HG02943 (cell line): ENCODE measurements at regions not wholly inside any gene's neighbourhood (a gene's known extent, or its start where the extent isn't known, plus 50 kb on each side); places are given as distances from the start of the nearest gene placed in this dataset.
"Not testable (repeated sequence)": the region's sequence is repeated elsewhere in the genome, so short reads cannot be mapped to it uniquely, and the experiment has no call there.

Experiments used
- ATAC-seq: cut with Tn5 transposase; IDR thresholded peaks from one replicate; pipeline ENCODE4 v1.9.1; 2021; ENCODE audit warnings: mild to moderate bottlenecking, low read depth, moderate library complexity; ENCODE audit not compliant: unreplicated experiment

DNA sequence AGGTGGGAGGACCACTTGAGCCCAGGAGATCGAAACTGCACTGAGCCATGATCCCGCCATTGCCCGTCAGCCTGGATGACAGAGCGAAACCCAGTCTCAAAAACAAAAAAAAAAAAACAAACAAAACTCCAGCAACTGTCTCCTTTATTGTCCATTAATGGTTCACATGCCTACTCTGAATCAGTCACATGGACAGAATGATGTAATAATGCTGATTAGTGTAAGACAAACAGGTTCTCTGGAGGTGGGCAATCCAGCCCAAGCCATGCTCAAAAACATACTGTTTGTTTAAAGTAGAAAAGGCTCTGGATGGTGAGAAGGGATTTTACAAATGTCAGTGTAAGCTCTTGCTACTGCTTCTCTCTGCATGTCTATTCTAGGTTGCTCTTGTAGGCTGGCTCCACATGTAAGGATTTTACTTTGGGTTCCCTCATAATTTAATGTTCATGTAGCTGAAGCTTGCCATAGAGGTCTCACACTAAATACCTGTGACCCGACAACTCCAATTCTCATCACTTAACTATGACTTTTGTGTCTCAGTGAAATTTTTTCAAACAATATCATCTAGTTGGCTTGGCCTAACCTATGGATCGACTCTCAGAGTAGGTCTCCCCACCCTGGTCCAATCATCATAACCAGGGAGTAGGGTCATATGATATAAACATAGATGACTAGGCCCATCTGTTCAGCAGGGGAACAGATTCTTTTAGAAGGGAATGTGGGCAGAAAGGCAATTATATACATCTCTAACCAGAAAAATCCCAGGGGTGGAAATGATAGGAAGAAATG lies 83.9 kb upstream of the SLC39A10 start:
- ATAC-seq = no peak

DNA sequence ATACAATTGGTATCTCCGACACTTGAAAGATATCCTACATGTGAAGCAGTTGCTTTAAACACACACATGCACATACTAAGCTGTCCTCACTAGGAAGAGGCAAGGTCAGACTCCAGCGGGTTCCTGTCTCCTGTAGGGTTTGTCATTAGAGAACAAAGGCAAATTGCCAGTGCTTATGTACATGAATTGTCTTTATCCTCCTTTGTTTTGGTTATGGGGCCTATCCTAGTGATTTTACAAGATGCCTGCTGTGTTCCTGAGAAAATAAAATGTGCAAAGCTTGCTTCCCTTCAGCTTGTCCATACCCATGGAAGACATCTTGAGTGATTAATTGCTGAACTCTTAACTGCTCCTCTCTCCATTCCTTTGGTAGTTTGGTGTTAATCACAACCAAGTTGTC lies 86.7 kb upstream of the SLC39A10 start:
- ATAC-seq = no peak

DNA sequence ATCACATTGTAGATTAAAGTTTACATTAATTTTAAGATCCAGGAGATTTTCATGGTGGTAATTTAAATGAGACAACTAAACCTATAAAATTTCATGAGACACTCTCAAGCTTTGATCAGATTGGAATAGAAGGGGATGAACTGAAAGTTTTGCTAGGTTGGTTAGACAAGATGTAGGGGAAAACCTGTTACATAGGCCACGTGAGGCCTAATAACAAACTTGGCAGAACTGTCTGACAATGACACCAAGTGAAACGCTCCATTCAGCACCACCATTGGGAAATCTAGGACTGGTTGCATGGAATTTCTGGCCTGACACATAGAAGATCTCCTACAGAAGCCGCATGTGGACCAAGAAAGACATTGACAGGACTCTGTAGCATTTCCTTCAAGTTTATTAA lies 87.8 kb upstream of the SLC39A10 start:
- no peak for ATAC-seq

DNA sequence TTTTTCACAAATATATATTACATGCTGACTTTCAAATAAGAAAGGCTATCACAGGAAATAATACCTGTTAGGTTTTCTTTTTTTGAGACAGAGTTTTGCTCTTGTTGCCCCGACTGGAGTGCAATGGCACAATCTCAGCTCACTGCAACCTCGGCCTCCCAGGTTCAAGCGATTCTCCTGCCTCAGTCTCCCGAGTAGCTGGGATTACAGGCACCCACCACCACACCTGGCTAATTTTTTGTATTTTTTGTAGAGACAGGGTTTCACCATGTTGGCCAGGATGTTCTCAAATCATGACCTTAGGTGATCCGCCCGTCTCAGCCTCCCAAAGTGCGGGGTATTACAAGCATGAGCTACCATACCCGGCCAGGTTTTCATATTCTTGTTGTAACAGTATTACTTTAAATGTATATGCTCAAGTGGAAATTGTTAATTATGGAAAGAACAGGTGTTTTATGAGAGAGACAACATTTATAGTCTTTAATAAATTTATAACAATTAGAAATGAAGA lies 92.3 kb upstream of the SLC39A10 start:
- not testable (repeated sequence) for ATAC-seq

DNA sequence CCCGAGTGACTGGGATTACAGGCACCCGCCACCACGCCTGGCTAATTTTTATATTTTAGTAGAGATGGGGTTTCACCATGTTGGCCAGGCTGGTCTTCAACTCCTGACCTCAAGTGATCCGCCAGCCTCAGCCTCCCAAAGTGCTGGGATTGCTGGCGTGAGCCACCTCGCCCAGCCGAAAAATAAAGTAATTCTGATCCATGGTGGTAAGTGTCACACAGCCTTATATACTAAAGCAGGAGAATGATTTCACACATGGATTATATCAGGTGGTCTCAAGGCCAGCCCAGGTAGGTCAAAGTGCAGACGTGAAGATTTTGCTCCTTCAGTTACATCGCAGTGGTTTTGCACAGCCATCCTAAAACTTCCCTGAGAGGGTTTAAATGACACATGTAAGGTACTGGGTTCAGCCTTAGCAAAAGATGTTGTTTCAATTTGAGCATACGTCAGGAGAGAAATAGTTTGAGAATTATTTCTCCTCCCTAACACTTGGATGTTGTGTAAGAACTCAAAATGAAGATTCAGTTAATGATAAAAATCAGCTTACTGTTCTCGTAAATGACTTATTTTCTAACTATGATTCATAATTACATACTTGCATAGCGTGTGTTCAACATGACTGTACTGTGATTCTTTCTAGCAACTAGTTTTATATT lies 93.0 kb upstream of the SLC39A10 start:
- no peak for ATAC-seq

DNA sequence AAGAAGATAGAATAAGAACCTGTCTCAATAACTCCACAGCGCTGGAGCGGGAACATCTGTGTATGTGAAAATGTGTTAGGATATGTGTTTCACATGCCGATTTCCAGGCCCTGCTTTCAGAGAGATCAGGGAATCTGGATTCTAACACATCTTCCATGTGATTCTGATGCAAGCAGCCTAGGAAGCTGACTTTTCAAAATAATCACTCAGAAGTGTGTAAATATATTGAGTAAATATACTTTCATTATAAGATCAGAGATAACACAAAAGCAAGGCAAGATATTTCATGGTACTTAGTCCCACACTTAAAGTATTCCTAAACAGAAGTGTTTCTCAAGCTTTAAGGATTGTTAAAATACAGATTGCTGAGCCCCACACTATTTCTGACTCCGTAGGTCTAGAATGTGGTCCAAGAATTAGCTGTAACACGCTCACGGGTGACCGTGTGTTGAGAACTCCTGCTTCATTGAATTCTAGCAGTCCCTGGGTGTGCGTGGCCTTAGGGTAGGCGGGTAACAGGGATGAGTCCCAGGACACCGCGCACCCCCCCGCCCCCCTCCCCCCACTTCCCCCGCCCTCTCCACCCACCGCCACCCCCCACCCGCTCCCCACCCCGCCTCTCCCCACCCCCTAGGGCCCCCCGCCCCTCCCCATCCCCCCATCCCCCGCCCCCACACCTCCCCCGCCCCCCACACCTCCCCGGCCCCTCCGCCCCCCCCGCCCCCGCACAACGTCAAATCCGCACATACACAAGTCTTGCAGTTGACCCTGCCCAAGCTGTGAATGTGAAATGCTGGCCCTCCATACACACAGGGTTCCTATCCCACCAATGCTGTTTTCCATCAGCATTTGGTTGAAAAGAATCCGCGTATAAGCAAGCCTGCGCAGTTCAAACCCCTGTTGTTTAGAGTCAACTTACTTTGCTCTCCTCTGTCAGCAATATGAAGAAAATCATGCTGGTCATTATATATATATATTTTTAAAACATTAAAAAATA lies 94.2 kb upstream of the SLC39A10 start:
- no peak for ATAC-seq

DNA sequence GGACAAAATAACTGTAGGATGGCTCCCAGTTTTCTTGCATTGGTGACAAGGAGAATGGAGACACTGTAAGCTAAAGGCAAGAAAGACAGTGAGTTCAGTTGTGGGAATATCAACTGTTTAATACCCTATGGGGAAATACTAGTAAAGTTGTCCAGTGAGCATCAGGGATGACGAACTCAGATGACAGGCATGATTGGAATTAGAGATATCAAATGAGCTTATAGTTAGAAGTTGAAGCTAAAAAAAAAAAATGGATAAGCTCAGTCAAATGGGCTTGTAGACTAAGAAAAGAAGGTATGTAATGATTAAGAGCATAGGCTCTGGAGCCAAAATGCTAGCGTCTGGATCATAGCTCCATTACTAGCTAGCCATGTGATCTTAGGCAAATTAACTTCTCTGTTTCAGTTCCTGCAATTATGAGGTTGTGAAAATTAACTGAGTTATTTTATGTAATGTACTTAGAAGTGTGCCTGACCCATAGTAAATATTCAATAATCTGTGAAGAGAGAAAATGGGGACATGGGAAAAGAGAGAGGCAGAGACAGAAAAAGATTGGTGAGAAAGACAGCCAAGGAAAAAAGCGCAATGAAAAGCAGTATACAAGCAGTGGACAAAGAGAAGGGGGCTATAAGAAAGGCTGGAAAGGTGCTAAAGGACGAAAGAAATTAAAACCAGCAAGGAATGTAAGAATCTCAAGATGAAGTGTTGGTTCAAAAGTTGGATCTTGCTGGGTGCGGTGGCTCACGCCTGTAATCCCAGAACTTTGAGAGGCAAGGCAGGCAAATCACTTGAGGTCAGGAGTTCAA lies 95.7 kb upstream of the SLC39A10 start:
- peak; percentile 46 for ATAC-seq

DNA sequence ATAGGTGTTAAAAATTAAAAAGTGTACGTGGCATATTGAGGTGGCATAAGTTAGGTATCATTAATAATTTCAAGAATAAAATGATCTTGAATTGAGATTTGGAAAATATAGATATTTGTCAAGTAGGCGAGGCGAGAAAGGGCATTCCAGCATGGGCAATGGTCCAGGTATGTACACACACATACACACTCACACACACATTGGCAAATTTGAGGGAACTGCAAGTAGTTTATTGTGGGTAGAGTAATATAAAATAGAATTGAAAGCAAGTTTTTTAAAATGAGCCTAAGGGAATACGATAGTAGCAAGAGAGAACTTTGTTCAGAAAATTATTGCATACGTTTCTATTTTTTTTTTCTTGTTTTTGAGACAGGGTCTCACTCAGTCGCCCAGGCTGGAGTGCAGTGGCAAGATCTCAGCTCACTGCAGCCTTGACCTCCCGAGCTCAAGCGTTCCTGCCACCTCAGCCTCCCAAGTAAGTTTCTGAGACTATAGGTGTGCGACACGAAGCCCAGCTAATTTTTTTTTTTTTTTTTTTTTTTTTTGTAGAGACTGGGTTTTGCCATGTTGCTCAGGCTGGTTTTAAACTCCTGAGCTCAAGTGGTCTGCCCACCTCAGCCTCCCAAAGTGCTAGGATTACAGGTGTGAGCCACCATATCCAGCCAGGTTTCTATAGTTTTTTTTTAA lies 96.7 kb upstream of the SLC39A10 start:
- ATAC-seq = no peak

DNA sequence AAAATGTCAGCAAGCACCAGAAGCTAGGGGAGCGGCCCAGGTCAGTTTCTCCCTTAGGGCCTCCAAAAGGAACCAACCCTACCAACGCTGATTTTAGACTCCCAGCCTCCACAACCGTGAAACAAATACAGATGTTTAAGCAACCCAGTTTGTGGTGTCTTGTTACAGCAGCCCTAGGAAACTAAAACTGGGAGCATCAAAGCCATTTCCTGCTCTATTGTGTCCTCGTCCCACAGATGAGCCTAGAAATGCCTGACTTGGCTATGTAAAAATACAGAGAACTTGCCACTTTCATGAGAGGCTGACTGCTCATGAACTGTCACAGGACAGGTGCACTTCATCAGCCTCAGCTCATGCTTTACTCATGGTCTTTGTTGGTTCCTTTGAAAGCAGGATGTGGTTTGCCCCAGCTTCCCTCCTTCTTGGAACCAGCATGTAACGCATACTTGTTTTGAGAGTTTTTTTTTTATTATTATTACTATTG lies 97.6 kb upstream of the SLC39A10 start:
- ATAC-seq = peak; percentile 78

DNA sequence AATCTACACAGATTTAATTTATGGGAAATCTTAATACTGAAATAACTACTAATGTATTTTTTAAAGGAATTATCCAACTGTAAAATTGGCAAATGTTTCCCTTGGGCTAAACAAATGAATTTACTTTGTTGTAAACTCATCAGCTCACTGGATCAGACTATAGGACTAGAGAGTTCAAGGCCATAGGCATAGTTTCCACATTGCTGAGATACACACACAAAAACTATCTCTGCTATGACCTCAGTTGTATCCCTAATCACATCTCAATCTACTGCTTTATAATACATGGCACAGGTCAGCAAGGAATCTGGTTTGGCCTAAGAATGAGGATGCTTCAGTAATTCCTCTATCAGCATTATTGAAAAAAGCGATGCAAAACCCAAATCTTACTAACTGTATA lies 101.1 kb upstream of the SLC39A10 start:
- ATAC-seq = no peak

DNA sequence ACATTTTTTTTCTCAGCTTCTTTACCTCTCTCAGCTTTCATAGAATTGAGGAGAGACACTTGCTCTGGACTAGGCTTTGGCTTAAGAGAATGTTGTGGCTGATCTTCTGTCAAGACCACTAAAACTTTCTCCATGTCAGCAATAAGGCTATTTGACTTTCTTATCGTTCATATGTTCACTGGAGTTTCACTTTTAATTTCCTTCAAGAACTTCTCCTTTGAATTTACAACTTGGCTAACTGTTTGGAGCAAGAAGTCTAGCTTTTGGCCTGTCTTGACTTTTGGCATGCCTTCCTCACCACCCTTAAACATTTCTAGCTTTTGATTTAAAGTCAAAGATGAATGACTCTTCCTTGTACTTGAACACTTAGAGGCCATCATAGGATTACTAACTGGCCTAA lies 104.4 kb upstream of the SLC39A10 start:
- ATAC-seq = no peak

DNA sequence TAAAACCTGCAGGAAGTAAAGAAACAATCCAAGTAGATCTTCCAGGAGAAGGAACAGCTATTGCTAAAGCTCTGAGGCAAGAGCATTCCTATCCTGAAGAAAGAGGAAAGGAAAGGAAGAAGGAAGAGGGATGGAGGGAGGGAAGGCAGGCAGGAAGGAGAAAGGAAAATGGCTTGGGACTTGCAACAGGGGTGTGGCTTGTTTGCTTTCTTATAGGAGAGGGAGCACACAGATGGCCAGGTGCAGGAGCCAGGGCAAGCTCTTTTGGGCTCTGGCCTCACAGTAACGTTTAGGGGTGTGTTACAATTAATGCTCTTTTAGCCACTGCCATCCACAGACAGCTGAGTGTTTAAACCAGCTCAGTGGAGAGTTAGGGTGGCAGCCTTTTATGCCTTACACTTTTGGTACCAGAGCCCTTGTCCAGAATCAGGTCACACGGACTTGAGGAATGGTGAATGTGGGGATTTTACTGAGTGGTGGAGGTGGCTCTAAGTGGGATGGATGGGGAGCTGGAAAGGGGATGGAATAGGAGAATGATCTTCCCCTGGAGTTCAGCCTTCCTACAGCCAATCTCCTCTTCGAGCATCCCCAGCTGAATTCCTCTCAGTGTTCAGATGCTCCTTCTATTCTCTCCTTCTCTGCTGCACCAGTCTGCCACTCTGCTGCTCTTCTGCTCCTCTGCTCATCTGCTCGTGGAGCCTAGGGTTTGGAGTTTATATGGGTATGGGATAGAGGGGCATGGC lies 108.7 kb upstream of the SLC39A10 start:
- ATAC-seq = no peak

DNA sequence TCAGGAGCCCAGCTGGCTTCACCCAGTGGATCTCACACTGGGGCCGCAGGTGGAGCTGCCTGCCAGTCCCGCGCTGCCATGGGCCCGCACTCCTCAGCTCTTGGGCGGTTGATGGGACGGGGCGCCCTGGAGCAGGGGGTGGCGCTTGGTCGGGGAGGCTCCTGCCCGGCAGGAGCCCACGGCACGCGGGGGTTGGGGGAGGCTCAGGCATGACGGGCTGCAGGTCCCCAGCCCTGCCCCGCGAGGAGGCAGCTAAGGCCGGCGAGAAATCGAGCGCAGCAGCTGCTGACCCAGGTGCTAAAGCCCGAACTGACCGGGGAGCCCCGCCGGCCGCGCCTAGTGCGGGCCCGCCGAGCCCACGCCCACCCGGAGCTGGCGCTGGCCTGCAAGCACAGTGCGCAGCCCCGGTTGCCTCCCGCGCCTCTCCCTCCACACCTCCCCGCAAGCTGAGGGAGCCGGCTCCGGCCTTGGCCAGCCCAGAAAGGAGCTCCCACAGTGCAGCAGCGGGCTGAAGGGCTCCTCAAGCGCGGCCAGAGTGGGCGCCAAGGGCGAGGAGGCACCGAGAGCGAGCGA lies 109.7 kb upstream of the SLC39A10 start:
- ATAC-seq = not testable (repeated sequence)

DNA sequence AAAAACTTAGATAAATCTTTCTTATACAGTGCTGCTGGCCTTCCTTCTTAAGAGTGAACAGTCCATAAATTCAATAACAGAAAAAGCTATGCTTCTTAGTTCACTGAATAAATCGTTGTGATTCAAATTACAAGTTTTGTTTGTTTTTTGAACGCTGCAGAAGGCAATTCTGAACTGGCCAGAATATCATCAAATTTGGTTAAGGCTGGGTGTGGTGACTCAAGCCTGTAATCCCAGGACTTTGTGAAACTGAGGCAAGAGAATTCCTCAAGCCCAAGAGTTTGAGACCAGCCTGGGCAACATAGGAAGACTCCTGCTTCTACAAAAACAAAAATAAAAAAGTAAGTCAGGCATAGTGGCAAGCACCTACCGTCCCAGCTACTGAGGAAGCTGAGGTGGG lies 111.2 kb upstream of the SLC39A10 start:
- ATAC-seq = no peak

DNA sequence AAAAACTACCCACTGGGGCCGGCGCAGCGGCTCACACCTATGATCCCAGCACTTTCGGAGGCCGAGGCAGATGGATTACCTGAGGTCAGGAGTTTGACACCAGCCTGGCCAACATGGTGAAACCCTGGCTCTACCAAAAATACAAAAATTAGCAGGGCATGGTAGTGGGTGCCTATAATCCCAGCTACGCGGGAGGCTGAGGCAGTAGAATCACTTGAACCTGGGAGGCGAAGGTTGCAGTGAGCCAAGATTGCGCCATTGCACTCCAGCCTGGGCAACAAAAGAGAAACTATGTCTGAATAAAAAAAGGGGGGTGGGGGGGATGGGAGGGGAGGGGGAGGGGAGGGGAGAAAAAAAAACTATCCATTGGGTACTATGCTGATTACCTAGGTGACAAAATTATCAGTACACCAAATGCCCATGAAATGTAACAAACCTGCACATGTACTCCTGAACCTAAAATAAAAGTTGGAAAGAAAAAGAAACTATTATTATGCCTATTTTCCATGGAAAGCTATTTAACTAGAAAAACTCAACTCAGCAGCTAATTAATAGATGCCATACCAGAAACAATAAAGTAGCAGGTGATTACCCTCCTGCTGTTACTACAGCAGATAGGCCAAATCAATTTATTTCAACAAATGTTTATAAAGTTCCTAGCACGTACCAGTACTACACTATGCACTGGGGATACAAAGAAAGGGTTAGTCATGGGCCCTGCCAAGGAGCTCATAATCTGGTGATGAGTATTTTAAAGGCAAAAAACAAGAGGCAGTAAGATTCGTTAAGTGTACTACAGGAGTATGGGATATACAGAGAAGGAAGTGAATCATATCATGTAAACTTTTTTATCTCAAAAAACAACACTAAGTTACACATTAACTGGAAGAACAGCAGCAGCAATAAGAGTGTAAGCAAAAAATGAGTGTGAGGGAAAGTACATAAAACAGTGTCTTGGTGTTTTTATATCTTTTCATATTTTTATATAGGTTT lies 112.8 kb upstream of the SLC39A10 start:
- peak; percentile 98 for ATAC-seq

DNA sequence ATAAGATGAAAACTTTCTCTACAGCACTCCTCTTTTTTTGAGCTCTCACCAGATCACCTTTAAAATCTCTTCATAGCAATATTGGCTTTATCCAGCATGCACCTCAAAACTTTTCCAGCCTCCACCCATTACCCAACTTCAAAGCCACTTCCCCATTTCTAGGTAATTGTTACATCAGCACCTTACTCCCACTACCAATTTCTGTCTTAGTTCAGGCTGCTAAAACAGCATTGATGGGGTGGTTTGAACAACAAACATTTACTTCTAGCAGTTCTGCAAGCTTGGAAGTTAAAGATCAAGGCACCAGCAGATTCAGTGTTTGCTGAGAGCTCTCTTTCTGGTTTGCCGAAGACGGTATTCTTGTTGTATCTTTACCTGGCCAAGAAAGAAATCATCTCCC lies 114.0 kb upstream of the SLC39A10 start:
- ATAC-seq = no peak

DNA sequence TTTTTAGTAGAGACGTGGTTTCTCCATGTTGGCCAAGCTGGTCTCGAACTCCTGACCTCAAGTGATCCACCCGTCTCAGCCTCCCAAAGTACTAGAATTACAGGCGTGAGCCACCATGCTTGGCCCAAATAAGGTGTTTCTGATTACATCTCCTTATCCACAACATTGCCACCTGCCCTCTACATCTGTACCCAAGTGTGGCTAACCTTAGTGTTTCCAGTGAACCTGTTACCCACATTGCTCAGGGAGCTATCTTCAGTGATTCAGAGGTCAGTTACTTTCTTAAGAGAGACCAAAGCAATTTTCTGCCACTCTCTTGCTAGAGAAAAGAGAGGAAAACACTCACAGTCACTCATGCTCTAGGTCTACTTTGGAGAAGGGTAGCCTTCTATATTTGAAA lies 115.0 kb upstream of the SLC39A10 start:
- no peak for ATAC-seq
